ENCODE measurements at regions not wholly inside any gene's neighbourhood (a gene's known extent, or its start where the extent isn't known, plus 50 kb on each side); places are given as distances from the start of the nearest gene placed in this dataset.

DNA sequence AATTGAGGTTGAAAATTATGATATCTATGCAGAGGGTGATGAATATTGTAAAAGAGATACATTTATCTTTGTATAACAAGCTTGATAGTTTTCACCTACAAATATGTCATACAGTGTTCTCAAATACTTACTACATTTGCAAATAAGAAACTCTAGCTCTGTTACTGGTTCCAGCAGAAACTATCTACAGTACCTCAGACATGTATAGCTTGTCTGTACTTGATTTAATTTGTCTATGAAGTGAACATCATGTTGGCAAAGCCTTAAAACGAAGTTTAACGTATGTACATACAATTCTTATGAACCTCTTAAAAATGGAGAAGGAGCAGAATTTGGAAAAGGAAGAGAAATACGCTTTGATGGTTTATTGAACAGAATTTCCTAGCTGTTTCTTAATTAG is 201.4 kb upstream of the MARCKS start:
- TF ChIP-seq, protein P1, sequence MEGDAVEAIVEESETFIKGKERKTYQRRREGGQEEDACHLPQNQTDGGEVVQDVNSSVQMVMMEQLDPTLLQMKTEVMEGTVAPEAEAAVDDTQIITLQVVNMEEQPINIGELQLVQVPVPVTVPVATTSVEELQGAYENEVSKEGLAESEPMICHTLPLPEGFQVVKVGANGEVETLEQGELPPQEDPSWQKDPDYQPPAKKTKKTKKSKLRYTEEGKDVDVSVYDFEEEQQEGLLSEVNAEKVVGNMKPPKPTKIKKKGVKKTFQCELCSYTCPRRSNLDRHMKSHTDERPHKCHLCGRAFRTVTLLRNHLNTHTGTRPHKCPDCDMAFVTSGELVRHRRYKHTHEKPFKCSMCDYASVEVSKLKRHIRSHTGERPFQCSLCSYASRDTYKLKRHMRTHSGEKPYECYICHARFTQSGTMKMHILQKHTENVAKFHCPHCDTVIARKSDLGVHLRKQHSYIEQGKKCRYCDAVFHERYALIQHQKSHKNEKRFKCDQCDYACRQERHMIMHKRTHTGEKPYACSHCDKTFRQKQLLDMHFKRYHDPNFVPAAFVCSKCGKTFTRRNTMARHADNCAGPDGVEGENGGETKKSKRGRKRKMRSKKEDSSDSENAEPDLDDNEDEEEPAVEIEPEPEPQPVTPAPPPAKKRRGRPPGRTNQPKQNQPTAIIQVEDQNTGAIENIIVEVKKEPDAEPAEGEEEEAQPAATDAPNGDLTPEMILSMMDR (IDR thresholded peaks at IDR 0.05), result no peak
- TF ChIP-seq CBX2 (IDR thresholded peaks at IDR 0.05; ENCODE audit: borderline replicate concordance, low read depth) (no peak), RAD21 (conservative IDR thresholded peaks at IDR 0.05 in 1 of 2, IDR thresholded peaks at IDR 0.05 in 1 of 2) (no peak), HMGXB4 (CRISPR knock-in tag; IDR thresholded peaks at IDR 0.05; ENCODE audit: borderline replicate concordance) (no peak), BHLHE40 (IDR thresholded peaks at IDR 0.05; ENCODE audit: low read depth, low read length) (no peak), POLR2A (IDR thresholded peaks at IDR 0.05; ENCODE audit: low read length) (no peak), EHMT2 (IDR thresholded peaks at IDR 0.05; ENCODE audit: low read depth) (no peak), KDM1A (IDR thresholded peaks at IDR 0.05; ENCODE audit: low read depth) (no peak), FOSL2 (IDR thresholded peaks at IDR 0.05) (no peak), FOSL2 (CRISPR knock-in tag; IDR thresholded peaks at IDR 0.05) (no peak), SMC3 (IDR thresholded peaks at IDR 0.05) (no peak), GATA3 (IDR thresholded peaks at IDR 0.05; ENCODE audit: borderline replicate concordance) (no peak), MAZ (IDR thresholded peaks at IDR 0.05; ENCODE audit: borderline replicate concordance, low read depth, low read length) (no peak)
- TF ChIP-seq, protein P2, sequence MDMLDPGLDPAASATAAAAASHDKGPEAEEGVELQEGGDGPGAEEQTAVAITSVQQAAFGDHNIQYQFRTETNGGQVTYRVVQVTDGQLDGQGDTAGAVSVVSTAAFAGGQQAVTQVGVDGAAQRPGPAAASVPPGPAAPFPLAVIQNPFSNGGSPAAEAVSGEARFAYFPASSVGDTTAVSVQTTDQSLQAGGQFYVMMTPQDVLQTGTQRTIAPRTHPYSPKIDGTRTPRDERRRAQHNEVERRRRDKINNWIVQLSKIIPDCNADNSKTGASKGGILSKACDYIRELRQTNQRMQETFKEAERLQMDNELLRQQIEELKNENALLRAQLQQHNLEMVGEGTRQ (IDR thresholded peaks at IDR 0.05), result no peak
- TF ChIP-seq, protein P3, sequence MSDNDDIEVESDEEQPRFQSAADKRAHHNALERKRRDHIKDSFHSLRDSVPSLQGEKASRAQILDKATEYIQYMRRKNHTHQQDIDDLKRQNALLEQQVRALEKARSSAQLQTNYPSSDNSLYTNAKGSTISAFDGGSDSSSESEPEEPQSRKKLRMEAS (IDR thresholded peaks at IDR 0.05), result no peak

All from A549 (cell line).